Tibial artery (tissue), 4 donors: ENCODE measurements at regions not wholly inside any gene's neighbourhood (a gene's known extent, or its start where the extent isn't known, plus 50 kb on each side); places are given as distances from the start of the nearest gene placed in this dataset.

ENCODE experiments used
- DNase-seq, 2 donors: peaks; one replicate each; pipeline ENCODE4 v3.0.0-alpha.2; 2019
- H3K27ac ChIP-seq, 2 donors: fragments of 200-600 bp; sonication (generic) in 1 of 2; 1 replicate in 1 of 2; 2 replicates in 1 of 2; pipeline ENCODE4 v1.5.1; 2018 to 2019; ENCODE audit warnings: mild to moderate bottlenecking in 1 of 2
- H3K27me3 ChIP-seq, 2 donors: fragments of 200-600 bp; sonication (generic) in 1 of 2; one replicate each; pipeline versions ENCODE4 v1.5.1 to v1.6.0; 2016 to 2019
- H3K36me3 ChIP-seq, 3 donors: fragments of 200-600 bp; sonication (generic) in 2 of 3; one replicate each; pipeline ENCODE4 v1.5.1; 2016 to 2019; ENCODE audit warnings: mild to moderate bottlenecking in 2 of 3
- H3K4me1 ChIP-seq, 4 donors: fragments of 200-600 bp; sonication (generic) in 2 of 4; 1 replicate in 3 of 4; 2 replicates in 1 of 4; pipeline ENCODE4 v1.5.1; 2016 to 2019
- H3K4me3 ChIP-seq, 2 donors: fragments of 200-600 bp; sonication (generic) in 1 of 2; 1 replicate in 1 of 2; 2 replicates in 1 of 2; pipeline ENCODE4 v1.5.1; 2018 to 2019; ENCODE audit warnings: mild to moderate bottlenecking in 2 of 2
- H3K9me3 ChIP-seq, 3 donors: fragments of 200-600 bp; sonication (generic) in 1 of 3; one replicate each; pipeline ENCODE4 v1.5.1; 2016 to 2019
- CTCF ChIP-seq, 2 experiments: fragments of 200-600 bp in 1 of 2; fragments of 450-650 bp in 1 of 2; IDR thresholded peaks; one replicate each; pipeline ENCODE4 v1.5.1; 2017 to 2019; ENCODE audit warnings: antibody characterized with exemption in 2 of 2, mild to moderate bottlenecking in 1 of 2, moderate library complexity in 1 of 2
- intact Hi-C: fragments of 100-400 bp; cut with DNase I; formaldehyde crosslinking; loops from one replicate; pipeline ENCODE4 v1.15.0; 2023; ENCODE audit warnings: low total_unique reads

- no peak for DNase-seq
- H3K36me3 ChIP-seq: no peaks in the 10 kb centered on the region
- H3K4me3 ChIP-seq: no peak overlapping the region
- H3K27me3 ChIP-seq: no peaks in the 10 kb centered on the region
- no peak for TF ChIP-seq CTCF (IDR thresholded peaks at IDR 0.05)
- intact Hi-C loops: loop anchor here (5.0 kb wide), 1 partner anchor 644 kb away; no protein-coding TSS in a partner anchor
- H3K4me1 ChIP-seq: no peaks in the 10 kb centered on the region
- no peak overlapping the region for H3K27ac ChIP-seq
- H3K9me3 ChIP-seq: no peaks in the 10 kb centered on the region
Measured at GRCh38 chr5:19408149-19408548, 579.9 kb downstream of the CDH18 start.

- intact Hi-C loops: no loop called here
- H3K36me3 ChIP-seq: no peaks in the 10 kb centered on the region
- no peak for DNase-seq
- no peak overlapping the region for H3K4me3 ChIP-seq
- H3K27me3 ChIP-seq: no peaks in the 10 kb centered on the region
- no peaks in the 10 kb centered on the region for H3K4me1 ChIP-seq
- no peaks in the 10 kb centered on the region for H3K9me3 ChIP-seq
- no peak overlapping the region for H3K27ac ChIP-seq
- TF ChIP-seq CTCF (IDR thresholded peaks at IDR 0.05): no peak
Measured at GRCh38 chr5:19411936-19412335, 576.1 kb downstream of the CDH18 start.
